GM12878 (cell line): ENCODE measurements at regions not wholly inside any gene's neighbourhood (a gene's known extent, or its start where the extent isn't known, plus 50 kb on each side); places are given as distances from the start of the nearest gene placed in this dataset.

ENCODE experiments used
- CREB1 ChIP-seq: IDR thresholded peaks from 2 replicates; pipeline ENCODE4 v1.6.1; 2012; ENCODE audit warnings: low read depth, mild to moderate bottlenecking, inconsistent platforms
- EP300 ChIP-seq, 2 experiments: fragments of 150-350 bp in 1 of 2; IDR thresholded peaks; 2 replicates each; pipeline ENCODE4 v1.6.1; 2011 to 2012; ENCODE audit warnings: low read depth in 2 of 2, low read length in 2 of 2, borderline replicate concordance in 1 of 2, improper control_type of control experiment in 1 of 2, inconsistent platforms in 1 of 2; ENCODE audit not compliant: control insufficient read depth in 1 of 2
- GABPA ChIP-seq: IDR thresholded peaks from 2 replicates; pipeline ENCODE4 v1.6.1; 2014; ENCODE audit warnings: antibody characterized with exemption, low read depth, mild to moderate bottlenecking, inconsistent platforms
- JUND ChIP-seq: IDR thresholded peaks from 2 replicates; pipeline ENCODE4 v1.6.1; 2012; ENCODE audit warnings: low read depth, mild to moderate bottlenecking, low read length, improper control_type of control experiment, moderate library complexity
- NBN ChIP-seq: fragments of 450-650 bp; IDR thresholded peaks from 2 replicates; pipeline ENCODE4 v1.6.1; 2016
- POLR2A ChIP-seq: IDR thresholded peaks from 2 replicates; pipeline ENCODE4 v1.6.1; 2011; ENCODE audit warnings: low read depth, mild to moderate bottlenecking, low read length
- SIN3A ChIP-seq: IDR thresholded peaks from 2 replicates; pipeline ENCODE4 v1.6.1; 2012; ENCODE audit warnings: low read depth, low read length, improper control_type of control experiment
- ZNF274 ChIP-seq: IDR thresholded peaks from one replicate; pipeline ENCODE4 v1.8.0; 2011; ENCODE audit not compliant: insufficient read length, insufficient read depth
- TF ChIP-seq, protein P1 (sequence below), 3 experiments: IDR thresholded peaks in 2 of 3; conservative IDR thresholded peaks in 1 of 3; 2 replicates each; pipeline ENCODE4 v1.5.1; 2011; ENCODE audit warnings: low read depth in 3 of 3, low read length in 3 of 3, mild to moderate bottlenecking in 3 of 3, control low read depth in 2 of 3, moderate library complexity in 2 of 3, inconsistent platforms in 1 of 3, mixed read lengths in 1 of 3; ENCODE audit not compliant: control insufficient read depth in 2 of 3, insufficient read depth in 1 of 3; ENCODE audit errors: extremely low read depth in 1 of 3
- TF ChIP-seq, protein P2 (sequence below): fragments of 450-650 bp; IDR thresholded peaks from 2 replicates; pipeline ENCODE4 v1.6.1; 2018; ENCODE audit warnings: borderline replicate concordance, mild to moderate bottlenecking; ENCODE audit not compliant: partially characterized antibody
- TF ChIP-seq, protein P3 (sequence below): IDR thresholded peaks from 2 replicates; pipeline ENCODE4 v1.6.1; 2011; ENCODE audit warnings: low read depth, low read length, improper control_type of control experiment, borderline replicate concordance

DNA sequence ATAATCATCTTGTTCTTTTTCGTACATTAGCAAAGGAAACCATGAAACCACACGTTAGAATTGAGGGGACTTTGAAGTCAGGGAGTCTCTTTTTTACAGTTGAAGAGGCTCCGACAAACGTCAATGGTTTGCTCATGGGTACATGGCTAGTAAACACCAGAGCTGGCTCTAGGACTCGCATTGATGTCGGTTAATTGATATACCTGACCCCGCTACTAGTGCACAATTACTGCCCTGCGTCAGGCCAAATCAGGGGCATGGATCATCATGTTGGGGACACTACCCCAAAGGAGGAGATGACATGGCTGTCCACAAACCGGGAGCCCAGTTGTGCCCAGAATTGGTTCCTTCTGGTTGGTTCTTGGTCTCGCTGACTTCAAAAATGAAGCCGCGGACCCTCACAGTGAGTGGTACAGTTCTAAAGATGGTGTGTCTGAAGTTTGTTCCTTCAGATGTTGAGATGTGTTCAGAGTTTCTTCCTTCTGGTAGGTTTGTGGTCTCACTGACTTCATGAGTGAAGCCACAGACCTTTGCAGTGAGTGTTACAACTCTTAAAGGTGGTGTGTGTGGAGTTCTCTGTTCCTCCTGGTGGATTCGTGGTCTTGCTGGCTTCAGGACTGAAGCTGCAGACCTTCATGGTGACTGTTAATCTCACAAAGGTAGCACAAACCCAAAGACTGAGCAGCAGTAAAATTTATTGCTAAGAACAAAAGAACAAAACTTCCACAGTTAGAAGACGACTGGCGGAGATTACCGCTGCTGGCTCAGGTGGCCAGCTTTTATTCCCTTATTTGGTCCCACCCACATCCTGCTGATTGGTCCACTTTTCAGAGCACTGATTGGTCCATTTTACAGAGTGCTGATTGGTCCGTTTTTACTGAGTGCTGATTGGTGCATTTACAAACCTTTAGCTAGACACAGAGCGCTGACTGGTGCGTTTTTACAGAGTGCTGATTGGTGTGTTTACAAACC, 126.9 kb upstream of the ERRFI1 start:
- TF ChIP-seq, protein P1, sequence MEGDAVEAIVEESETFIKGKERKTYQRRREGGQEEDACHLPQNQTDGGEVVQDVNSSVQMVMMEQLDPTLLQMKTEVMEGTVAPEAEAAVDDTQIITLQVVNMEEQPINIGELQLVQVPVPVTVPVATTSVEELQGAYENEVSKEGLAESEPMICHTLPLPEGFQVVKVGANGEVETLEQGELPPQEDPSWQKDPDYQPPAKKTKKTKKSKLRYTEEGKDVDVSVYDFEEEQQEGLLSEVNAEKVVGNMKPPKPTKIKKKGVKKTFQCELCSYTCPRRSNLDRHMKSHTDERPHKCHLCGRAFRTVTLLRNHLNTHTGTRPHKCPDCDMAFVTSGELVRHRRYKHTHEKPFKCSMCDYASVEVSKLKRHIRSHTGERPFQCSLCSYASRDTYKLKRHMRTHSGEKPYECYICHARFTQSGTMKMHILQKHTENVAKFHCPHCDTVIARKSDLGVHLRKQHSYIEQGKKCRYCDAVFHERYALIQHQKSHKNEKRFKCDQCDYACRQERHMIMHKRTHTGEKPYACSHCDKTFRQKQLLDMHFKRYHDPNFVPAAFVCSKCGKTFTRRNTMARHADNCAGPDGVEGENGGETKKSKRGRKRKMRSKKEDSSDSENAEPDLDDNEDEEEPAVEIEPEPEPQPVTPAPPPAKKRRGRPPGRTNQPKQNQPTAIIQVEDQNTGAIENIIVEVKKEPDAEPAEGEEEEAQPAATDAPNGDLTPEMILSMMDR (IDR thresholded peaks at IDR 0.05 in 2 of 3, conservative IDR thresholded peaks at IDR 0.05 in 1 of 3; ENCODE audit: control insufficient read depth in 2 of 3, extremely low read depth in 1 of 3, insufficient read depth in 1 of 3, low read depth in 3 of 3, low read length in 3 of 3): no peak
- TF ChIP-seq GABPA (no peak), SIN3A (no peak), CREB1 (no peak), JUND (no peak), POLR2A (no peak), EP300 (IDR thresholded peaks at IDR 0.05; ENCODE audit: borderline replicate concordance in 1 of 2, control insufficient read depth in 1 of 2, low read depth in 2 of 2, low read length in 2 of 2) (no peak), ZNF274 (no peak), NBN (no peak)
- TF ChIP-seq, protein P2, sequence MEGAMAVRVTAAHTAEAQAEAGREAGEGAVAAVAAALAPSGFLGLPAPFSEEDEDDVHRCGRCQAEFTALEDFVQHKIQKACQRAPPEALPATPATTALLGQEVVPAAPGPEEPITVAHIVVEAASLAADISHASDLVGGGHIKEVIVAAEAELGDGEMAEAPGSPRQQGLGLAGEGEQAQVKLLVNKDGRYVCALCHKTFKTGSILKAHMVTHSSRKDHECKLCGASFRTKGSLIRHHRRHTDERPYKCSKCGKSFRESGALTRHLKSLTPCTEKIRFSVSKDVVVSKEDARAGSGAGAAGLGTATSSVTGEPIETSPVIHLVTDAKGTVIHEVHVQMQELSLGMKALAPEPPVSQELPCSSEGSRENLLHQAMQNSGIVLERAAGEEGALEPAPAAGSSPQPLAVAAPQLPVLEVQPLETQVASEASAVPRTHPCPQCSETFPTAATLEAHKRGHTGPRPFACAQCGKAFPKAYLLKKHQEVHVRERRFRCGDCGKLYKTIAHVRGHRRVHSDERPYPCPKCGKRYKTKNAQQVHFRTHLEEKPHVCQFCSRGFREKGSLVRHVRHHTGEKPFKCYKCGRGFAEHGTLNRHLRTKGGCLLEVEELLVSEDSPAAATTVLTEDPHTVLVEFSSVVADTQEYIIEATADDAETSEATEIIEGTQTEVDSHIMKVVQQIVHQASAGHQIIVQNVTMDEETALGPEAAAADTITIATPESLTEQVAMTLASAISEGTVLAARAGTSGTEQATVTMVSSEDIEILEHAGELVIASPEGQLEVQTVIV: no peak
- TF ChIP-seq, protein P3, sequence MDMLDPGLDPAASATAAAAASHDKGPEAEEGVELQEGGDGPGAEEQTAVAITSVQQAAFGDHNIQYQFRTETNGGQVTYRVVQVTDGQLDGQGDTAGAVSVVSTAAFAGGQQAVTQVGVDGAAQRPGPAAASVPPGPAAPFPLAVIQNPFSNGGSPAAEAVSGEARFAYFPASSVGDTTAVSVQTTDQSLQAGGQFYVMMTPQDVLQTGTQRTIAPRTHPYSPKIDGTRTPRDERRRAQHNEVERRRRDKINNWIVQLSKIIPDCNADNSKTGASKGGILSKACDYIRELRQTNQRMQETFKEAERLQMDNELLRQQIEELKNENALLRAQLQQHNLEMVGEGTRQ: no peak
